PC-9 (cell line): ENCODE measurements at regions not wholly inside any gene's neighbourhood (a gene's known extent, or its start where the extent isn't known, plus 50 kb on each side); places are given as distances from the start of the nearest gene placed in this dataset.

Source experiments
- CTCF ChIP-seq: fragments of 200-600 bp; sonication (generic); conservative IDR thresholded peaks from 2 replicates; pipeline ENCODE4 v1.6.1; 2017; ENCODE audit warnings: mixed run types, antibody characterized with exemption, mild to moderate bottlenecking, moderate library complexity
- EZH2 ChIP-seq: fragments of 200-600 bp; sonication (generic); IDR thresholded peaks from 2 replicates; pipeline ENCODE4 v1.8.0; 2017; ENCODE audit warnings: antibody characterized with exemption, low read depth

- TF ChIP-seq CTCF, result no peak
- TF ChIP-seq EZH2, result no peak
Observed at GRCh38 chr2:235378246-235378645, 115.6 kb upstream of the AGAP1 start.
